K562 (cell line): ENCODE measurements at regions not wholly inside any gene's neighbourhood (a gene's known extent, or its start where the extent isn't known, plus 50 kb on each side); places are given as distances from the start of the nearest gene placed in this dataset.

Experiments
- ATAC-seq: fragments of 200-7000 bp; cut with Tn5 transposase; 3 replicates; pipeline ENCODE4 v1.9.1; 2020; ENCODE audit warnings: moderate library complexity
- BruUV-seq: library from RNA; stranded (reverse); fragments of 400-500 nt; replicated peaks from 2 replicates; lab custom pipeline; 2021; lab: Mats Ljungman, UMichigan
- CTCF ChIA-PET: fragments of 300-600 bp; formaldehyde crosslinking; extraction: SDS; loops from one replicate; lab custom pipeline; 2021; ENCODE audit warnings: low intra/inter-chr PET ratio; lab: Yijun Ruan, JAX
- POLR2A ChIA-PET: fragments of 300-600, 350-650 bp; sonication (Branson Sonifier 250); formaldehyde crosslinking; extraction: SDS; loops from one replicate; lab custom pipeline; 2021; ENCODE audit warnings: antibody characterized with exemption, inconsistent platforms; lab: Yijun Ruan, JAX
- DNase-seq, 4 experiments: peaks; one replicate each; pipeline versions ENCODE4 v3.0.0 to v3.0.0-alpha.2; 2011 to 2018; ENCODE audit warnings: low spot score in 3 of 4, mixed read lengths in 3 of 4; ENCODE audit errors: extremely low read depth in 1 of 4
- FAIRE-seq: peaks from 2 replicates; lab custom pipeline; 2011; peaks lifted over from hg19 to GRCh38; lab: Jason Lieb, UNC
- H2AFZ ChIP-seq: 2 replicates; pipeline ENCODE4 v1.6.0; 2011; ENCODE audit warnings: low read depth, low read length, control low read depth, inconsistent platforms
- H3K27ac ChIP-seq: fragments of 200-600 bp; 3 replicates; pipeline ENCODE4 v1.8.0; 2011; ENCODE audit warnings: low read depth, mild to moderate bottlenecking, control low read depth, inconsistent platforms, low read length, moderate library complexity, mixed read lengths; ENCODE audit errors: extremely low read depth
- H3K27me3 ChIP-seq, 2 experiments: fragments of 300-600 bp in 1 of 2; 2 replicates in 1 of 2; 3 replicates in 1 of 2; pipeline versions ENCODE4 v1.6.0 to v1.8.0; 2011; ENCODE audit warnings: inconsistent platforms in 2 of 2, low read length in 2 of 2, mild to moderate bottlenecking in 1 of 2, mixed read lengths in 1 of 2, moderate library complexity in 1 of 2; ENCODE audit not compliant: control insufficient read depth in 2 of 2, insufficient read depth in 2 of 2
- H3K36me3 ChIP-seq: fragments of 300-600 bp; 3 replicates; pipeline ENCODE4 v1.8.0; 2011; ENCODE audit warnings: mild to moderate bottlenecking, low read length, inconsistent platforms; ENCODE audit not compliant: control insufficient read depth, insufficient read depth
- H3K4me1 ChIP-seq, 2 experiments: fragments of 200-600 bp in 1 of 2; replicated peaks in 1 of 2; 2 replicates in 1 of 2; 3 replicates in 1 of 2; pipeline versions ENCODE4 v1.5.1 to v1.8.0; 2011; ENCODE audit warnings: inconsistent platforms in 2 of 2, low read length in 2 of 2, mild to moderate bottlenecking in 1 of 2, mixed read lengths in 1 of 2, moderate library complexity in 1 of 2; ENCODE audit not compliant: control insufficient read depth in 2 of 2, insufficient read depth in 2 of 2
- H3K4me2 ChIP-seq: 2 replicates; pipeline ENCODE4 v1.6.1; 2011; ENCODE audit warnings: low read length, control low read depth, inconsistent platforms, mixed read lengths; ENCODE audit not compliant: insufficient read depth
- H3K4me3 ChIP-seq: fragments of 200-600 bp; sonication (generic), shearing (Covaris generic); 2 replicates; pipeline ENCODE4 v1.5.1; 2016; ENCODE audit warnings: control low read depth, inconsistent platforms
- H3K79me2 ChIP-seq: fragments of 200-600 bp; 3 replicates; pipeline ENCODE4 v1.8.0; 2011; ENCODE audit warnings: low read length, inconsistent platforms; ENCODE audit not compliant: control insufficient read depth, insufficient read depth
- H3K9ac ChIP-seq, 2 experiments: 2 replicates each; pipeline versions ENCODE4 v1.6.0 to v1.6.1; 2011; ENCODE audit warnings: low read depth in 2 of 2, low read length in 2 of 2, control low read depth in 1 of 2, inconsistent platforms in 1 of 2, mild to moderate bottlenecking in 1 of 2, mixed read lengths in 1 of 2; ENCODE audit not compliant: insufficient read depth in 1 of 2
- H3K9me1 ChIP-seq: one replicate; pipeline ENCODE4 v1.6.0; 2011; ENCODE audit warnings: inconsistent platforms, mild to moderate bottlenecking, low read length, moderate library complexity; ENCODE audit not compliant: control insufficient read depth, insufficient read depth
- H3K9me3 ChIP-seq: replicated peaks from 2 replicates; pipeline ENCODE4 v1.5.1; 2011; ENCODE audit warnings: low read depth, low read length, inconsistent platforms; ENCODE audit not compliant: control insufficient read depth, insufficient read depth
- H4K20me1 ChIP-seq: replicated peaks from 2 replicates; pipeline ENCODE4 v1.6.1; 2011; ENCODE audit warnings: low read length, inconsistent platforms, mixed read lengths; ENCODE audit not compliant: control insufficient read depth, insufficient read depth
- CREB1 ChIP-seq, 2 experiments: sonication (generic) in 1 of 2; formaldehyde crosslinking in 1 of 2; IDR thresholded peaks; 2 replicates each; pipeline versions ENCODE4 v1.6.1 to v1.8.0; 2012 to 2022; ENCODE audit warnings: inconsistent platforms in 1 of 2, mild to moderate bottlenecking in 1 of 2, missing genetic modification reagents in 1 of 2, moderate library complexity in 1 of 2
- CREBBP ChIP-seq: IDR thresholded peaks from one replicate; pipeline ENCODE4 v1.6.1; 2012; ENCODE audit warnings: low read depth, mild to moderate bottlenecking, control low read depth, inconsistent platforms, low read length
- FOXJ3 ChIP-seq: sonication (generic); formaldehyde crosslinking; IDR thresholded peaks from 2 replicates; pipeline ENCODE4 v1.4.0; 2020; ENCODE audit warnings: mild to moderate bottlenecking, missing genetic modification reagents
- JUN ChIP-seq, 2 experiments: sonication (generic) in 1 of 2; formaldehyde crosslinking in 1 of 2; IDR thresholded peaks; 2 replicates each; pipeline versions ENCODE4 v1.6.1 to v1.8.0; 2012 to 2022; ENCODE audit warnings: borderline replicate concordance in 2 of 2, mild to moderate bottlenecking in 2 of 2, improper control_type of control experiment in 1 of 2, low read depth in 1 of 2, low read length in 1 of 2, missing genetic modification reagents in 1 of 2
- LARP7 ChIP-seq: fragments of 450-650 bp; IDR thresholded peaks from 2 replicates; pipeline ENCODE4 v1.6.1; 2016
- NONO ChIP-seq, 2 experiments: fragments of 200-400 bp in 1 of 2; fragments of 450-650 bp in 1 of 2; formaldehyde crosslinking in 1 of 2; IDR thresholded peaks; 2 replicates each; pipeline ENCODE4 v1.6.1; 2017; ENCODE audit warnings: low read depth in 2 of 2, mild to moderate bottlenecking in 2 of 2, moderate library complexity in 2 of 2, low read length in 1 of 2
- SRSF9 ChIP-seq: fragments of 200-400 bp; formaldehyde crosslinking; IDR thresholded peaks from 2 replicates; pipeline ENCODE4 v1.6.1; 2017; ENCODE audit warnings: low read depth, low read length, borderline replicate concordance
- TCF7 ChIP-seq: sonication (generic); IDR thresholded peaks from 2 replicates; pipeline ENCODE4 v1.6.1; 2016; ENCODE audit warnings: antibody characterized with exemption, borderline replicate concordance
- XRCC5 ChIP-seq: fragments of 200-400 bp; formaldehyde crosslinking; IDR thresholded peaks from 2 replicates; pipeline ENCODE4 v1.6.1; 2017; ENCODE audit warnings: low read depth, mild to moderate bottlenecking, low read length
- ZNF23 ChIP-seq: fragments of 250-450 bp; sonication (Bioruptor Pico); IDR thresholded peaks from 2 replicates; pipeline ENCODE4 v1.4.0; 2020; ENCODE audit warnings: mild to moderate bottlenecking
- WGBS: fragments of 100-300 bp; shearing (Covaris generic); methylation state at CpG from one replicate; pipeline ENCODE4 v1.1.6; 2016; ENCODE audit warnings: low coverage, mixed read lengths; ENCODE audit not compliant: insufficient coverage; ENCODE audit errors: missing lambda C conversion rate; 5-methylcytosine and 5-hydroxymethylcytosine counted together
- in situ Hi-C: fragments of 300-500 bp; cut with MboI; formaldehyde crosslinking; loops from 4 replicates; pipeline ENCODE4 v1.15.0; 2018; ENCODE audit warnings: inconsistent platforms, mixed read lengths
- intact Hi-C: fragments of 100-400 bp; cut with micrococcal nuclease; formaldehyde crosslinking; loops from 2 replicates; pipeline ENCODE4 v1.14.2; 2022

- Histone ChIP-seq H3K36me3 (no peaks in the 10 kb centered on the region), H2AFZ (no peak overlapping the region), H3K27ac (no peak overlapping the region), H3K4me2 (no peak overlapping the region), H3K4me1 (no peaks in the 10 kb centered on the region), H3K4me3 (no peak overlapping the region), H3K27me3 (peaks cover 0 to 7% of the 10 kb centered on the region in 2 experiments; a peak in 1 of 5 replicates), H3K9me3 (no peaks in the 10 kb centered on the region), H3K9me1 (no peaks in the 10 kb centered on the region), H4K20me1 (no peaks in the 10 kb centered on the region), H3K79me2 (no peaks in the 10 kb centered on the region), H3K9ac (no peak overlapping the region)
- WGBS, result 7% methylated on average over 4 of the region's 4 CpGs
- ChIA-PET POLR2A (no interaction called here), CTCF (no interaction called here)
- BruUV-seq, result no TSS peak
- DNase-seq (no peak), ATAC-seq (no peak), FAIRE-seq (no peak)
- intact Hi-C loops, result no loop called here
- no peak for TF ChIP-seq XRCC5
- TF ChIP-seq SRSF9, result no peak
- no peak for TF ChIP-seq CREBBP
- TF ChIP-seq FOXJ3 (CRISPR knock-in tag), result no peak
- TF ChIP-seq CREB1 (IDR thresholded peaks at IDR 0.05), result no peak
- no peak for TF ChIP-seq CREB1 (CRISPR knock-in tag; IDR thresholded peaks at IDR 0.05)
- no peak for TF ChIP-seq NONO (IDR thresholded peaks at IDR 0.05; ENCODE audit: low read depth in 2 of 2, low read length in 1 of 2)
- no peak for TF ChIP-seq ZNF23 (CRISPR knock-in tag)
- TF ChIP-seq LARP7, result no peak
- TF ChIP-seq TCF7, result no peak
- no peak for TF ChIP-seq JUN (IDR thresholded peaks at IDR 0.05; ENCODE audit: borderline replicate concordance, low read depth, low read length)
- TF ChIP-seq JUN (CRISPR knock-in tag; IDR thresholded peaks at IDR 0.05; ENCODE audit: borderline replicate concordance), result no peak
- in situ Hi-C loops, result no loop called here
Measured at GRCh38 chr1:14049965-14050364, 350.0 kb downstream of the PRDM2 start.
